H1 (cell line): ENCODE measurements at regions not wholly inside any gene's neighbourhood (a gene's known extent, or its start where the extent isn't known, plus 50 kb on each side); places are given as distances from the start of the nearest gene placed in this dataset.

ENCODE experiments used
- CBX5 ChIP-seq: fragments of 300-800, 300-1000 bp; sonication (generic); IDR thresholded peaks from 2 replicates; pipeline ENCODE4 v1.7.1; 2016; ENCODE audit warnings: antibody characterized with exemption, low read length, low read depth
- CEBPB ChIP-seq: IDR thresholded peaks from 2 replicates; pipeline ENCODE4 v1.6.1; 2012; ENCODE audit warnings: low read depth, low read length
- EZH2 ChIP-seq: fragments of 200-600 bp; sonication (generic); IDR thresholded peaks from 2 replicates; pipeline ENCODE4 v1.7.1; 2012; ENCODE audit warnings: low read depth, mild to moderate bottlenecking, moderate library complexity, low read length, inconsistent platforms; ENCODE audit not compliant: severe bottlenecking
- GABPA ChIP-seq: IDR thresholded peaks from 2 replicates; pipeline ENCODE4 v1.6.1; 2011; ENCODE audit warnings: mild to moderate bottlenecking, low read length, moderate library complexity, borderline replicate concordance; ENCODE audit not compliant: insufficient read depth
- GTF2F1 ChIP-seq: IDR thresholded peaks from 2 replicates; pipeline ENCODE4 v1.6.1; 2012; ENCODE audit warnings: low read depth, low read length, improper control_type of control experiment, borderline replicate concordance
- JUND ChIP-seq: IDR thresholded peaks from 2 replicates; pipeline ENCODE4 v1.6.1; 2011; ENCODE audit warnings: mild to moderate bottlenecking, improper control_type of control experiment, low read length
- POLR2A ChIP-seq, 2 experiments: IDR thresholded peaks; 1 replicate in 1 of 2; 2 replicates in 1 of 2; pipeline ENCODE4 v1.6.1; 2011; ENCODE audit warnings: low read depth in 2 of 2, low read length in 2 of 2, mild to moderate bottlenecking in 2 of 2; ENCODE audit errors: control extremely low read depth in 1 of 2
- POLR2AphosphoS5 ChIP-seq: IDR thresholded peaks from 2 replicates; pipeline ENCODE4 v1.6.1; 2011; ENCODE audit warnings: low read depth, low read length
- POU5F1 ChIP-seq: IDR thresholded peaks from 2 replicates; pipeline ENCODE4 v1.6.1; 2011; ENCODE audit warnings: low read depth, mild to moderate bottlenecking, low read length, moderate library complexity
- SP1 ChIP-seq: IDR thresholded peaks from 2 replicates; pipeline ENCODE4 v1.6.1; 2011; ENCODE audit warnings: low read depth, low read length
- TF ChIP-seq, protein P1 (sequence below), 3 experiments: IDR thresholded peaks; 1 replicate in 2 of 3; 2 replicates in 1 of 3; pipeline versions ENCODE4 v1.5.1 to v1.6.1; 2011; ENCODE audit warnings: low read length in 3 of 3, mild to moderate bottlenecking in 3 of 3, inconsistent platforms in 2 of 3, low read depth in 1 of 3, moderate library complexity in 1 of 3; ENCODE audit not compliant: insufficient read depth in 1 of 3; ENCODE audit errors: control extremely low read depth in 1 of 3
- TF ChIP-seq, protein P2 (sequence below): IDR thresholded peaks from 2 replicates; pipeline ENCODE4 v1.6.1; 2011; ENCODE audit warnings: low read depth, mild to moderate bottlenecking, low read length; ENCODE audit not compliant: insufficient read depth

DNA sequence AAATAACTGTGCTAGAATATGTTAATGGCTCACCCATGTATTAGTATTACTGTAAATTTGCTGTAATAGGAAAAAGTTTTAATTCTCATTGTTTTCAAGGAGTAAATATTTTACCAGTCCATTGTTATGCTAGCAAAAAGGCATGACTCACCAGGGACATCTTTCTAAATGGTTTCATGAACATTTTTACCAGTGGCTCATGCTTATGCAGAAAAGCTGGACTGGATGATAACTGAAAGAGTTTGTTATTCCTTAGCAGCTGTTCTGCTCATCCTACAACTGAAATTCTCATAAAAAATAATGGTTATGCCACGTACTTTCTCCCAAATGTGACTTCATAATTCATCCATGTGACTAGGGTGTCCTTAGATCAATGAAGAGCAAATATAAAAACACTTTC is 111.9 kb upstream of the PCDH18 start:
- no peak for TF ChIP-seq EZH2
- no peak for TF ChIP-seq POLR2A (IDR thresholded peaks at IDR 0.05; ENCODE audit: control extremely low read depth in 1 of 2, low read depth in 2 of 2, low read length in 2 of 2)
- TF ChIP-seq, protein P1, sequence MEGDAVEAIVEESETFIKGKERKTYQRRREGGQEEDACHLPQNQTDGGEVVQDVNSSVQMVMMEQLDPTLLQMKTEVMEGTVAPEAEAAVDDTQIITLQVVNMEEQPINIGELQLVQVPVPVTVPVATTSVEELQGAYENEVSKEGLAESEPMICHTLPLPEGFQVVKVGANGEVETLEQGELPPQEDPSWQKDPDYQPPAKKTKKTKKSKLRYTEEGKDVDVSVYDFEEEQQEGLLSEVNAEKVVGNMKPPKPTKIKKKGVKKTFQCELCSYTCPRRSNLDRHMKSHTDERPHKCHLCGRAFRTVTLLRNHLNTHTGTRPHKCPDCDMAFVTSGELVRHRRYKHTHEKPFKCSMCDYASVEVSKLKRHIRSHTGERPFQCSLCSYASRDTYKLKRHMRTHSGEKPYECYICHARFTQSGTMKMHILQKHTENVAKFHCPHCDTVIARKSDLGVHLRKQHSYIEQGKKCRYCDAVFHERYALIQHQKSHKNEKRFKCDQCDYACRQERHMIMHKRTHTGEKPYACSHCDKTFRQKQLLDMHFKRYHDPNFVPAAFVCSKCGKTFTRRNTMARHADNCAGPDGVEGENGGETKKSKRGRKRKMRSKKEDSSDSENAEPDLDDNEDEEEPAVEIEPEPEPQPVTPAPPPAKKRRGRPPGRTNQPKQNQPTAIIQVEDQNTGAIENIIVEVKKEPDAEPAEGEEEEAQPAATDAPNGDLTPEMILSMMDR (IDR thresholded peaks at IDR 0.05; ENCODE audit: control extremely low read depth in 1 of 3, insufficient read depth in 1 of 3, low read depth in 1 of 3, low read length in 3 of 3): no peak
- TF ChIP-seq, protein P2, sequence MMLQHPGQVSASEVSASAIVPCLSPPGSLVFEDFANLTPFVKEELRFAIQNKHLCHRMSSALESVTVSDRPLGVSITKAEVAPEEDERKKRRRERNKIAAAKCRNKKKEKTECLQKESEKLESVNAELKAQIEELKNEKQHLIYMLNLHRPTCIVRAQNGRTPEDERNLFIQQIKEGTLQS: no peak
- no peak for TF ChIP-seq CEBPB
- no peak for TF ChIP-seq GTF2F1
- no peak for TF ChIP-seq SP1
- no peak for TF ChIP-seq POLR2AphosphoS5
- TF ChIP-seq GABPA: no peak
- TF ChIP-seq CBX5: no peak
- no peak for TF ChIP-seq POU5F1
- no peak for TF ChIP-seq JUND
